Subcutaneous abdominal adipose tissue (tissue), 5 donors: ENCODE measurements at regions not wholly inside any gene's neighbourhood (a gene's known extent, or its start where the extent isn't known, plus 50 kb on each side); places are given as distances from the start of the nearest gene placed in this dataset.

Experiments used
- H3K27ac ChIP-seq: one replicate; pipeline ENCODE4 v1.7.0; 2013; ENCODE audit warnings: low read depth, mild to moderate bottlenecking, inconsistent platforms, low read length, moderate library complexity
- H3K27me3 ChIP-seq, 5 donors: one replicate each; pipeline ENCODE4 v1.7.0; 2013; ENCODE audit warnings: low read length in 5 of 5, inconsistent platforms in 1 of 5; ENCODE audit not compliant: control insufficient read depth in 5 of 5, insufficient read depth in 4 of 5
- H3K36me3 ChIP-seq, 5 donors: one replicate each; pipeline ENCODE4 v1.7.0; 2013; ENCODE audit warnings: low read length in 5 of 5; ENCODE audit not compliant: control insufficient read depth in 5 of 5, insufficient read depth in 5 of 5
- H3K4me1 ChIP-seq, 5 donors: one replicate each; pipeline ENCODE4 v1.7.0; 2013; ENCODE audit warnings: low read length in 5 of 5, mild to moderate bottlenecking in 3 of 5, moderate library complexity in 1 of 5; ENCODE audit not compliant: control insufficient read depth in 5 of 5, insufficient read depth in 5 of 5
- H3K4me3 ChIP-seq, 5 donors: one replicate each; pipeline ENCODE4 v1.7.0; 2013; ENCODE audit warnings: low read length in 5 of 5, low read depth in 1 of 5
- H3K9ac ChIP-seq, 5 donors: one replicate each; pipeline ENCODE4 v1.7.0; 2013; ENCODE audit warnings: low read length in 5 of 5, mild to moderate bottlenecking in 4 of 5, moderate library complexity in 3 of 5
- H3K9me3 ChIP-seq, 5 donors: one replicate each; pipeline ENCODE4 v1.7.0; 2013; ENCODE audit warnings: low read length in 5 of 5; ENCODE audit not compliant: control insufficient read depth in 5 of 5
- donor health status: healthy.
- donor health status: healthy.
- donor health status: healthy.
- donor health status: healthy.
- donor health status: healthy.

DNA sequence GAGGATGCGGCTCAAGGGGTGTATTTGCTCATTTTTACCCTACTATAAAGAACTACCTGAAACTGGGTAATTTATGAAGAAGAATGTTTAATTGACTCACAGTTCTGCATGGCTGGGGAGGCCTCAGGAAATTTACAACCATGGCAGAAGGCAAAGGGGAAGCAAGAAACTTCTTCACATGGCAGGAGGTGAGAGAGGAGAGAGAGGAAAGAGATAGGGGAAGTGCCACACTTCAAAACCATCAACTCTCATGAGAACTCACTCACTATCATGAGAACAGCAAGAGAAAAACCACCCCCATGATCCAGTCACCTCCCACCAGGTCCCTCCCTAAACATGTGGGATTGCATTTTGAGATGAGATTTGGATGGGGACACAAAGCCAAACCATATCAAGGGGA is 192.7 kb downstream of the DIPK2A start:
- H3K36me3 ChIP-seq, result no peaks in the 10 kb centered on the region
- no peaks in the 10 kb centered on the region for H3K4me1 ChIP-seq
- no peak overlapping the region for H3K9ac ChIP-seq
- no peak overlapping the region for H3K27ac ChIP-seq
- no peak overlapping the region for H3K4me3 ChIP-seq
- H3K27me3 ChIP-seq, result no peaks in the 10 kb centered on the region
- no peaks in the 10 kb centered on the region for H3K9me3 ChIP-seq

GRCh38 chr3:144165482-144165881 is 193.9 kb downstream of the DIPK2A start:
- H3K4me1 ChIP-seq, result no peaks in the 10 kb centered on the region
- H3K9me3 ChIP-seq, result no peaks in the 10 kb centered on the region
- no peak overlapping the region for H3K4me3 ChIP-seq

GRCh38 chr3:144167634-144168033 is 196.0 kb downstream of the DIPK2A start:
- Histone ChIP-seq H3K9me3 (no peaks in the 10 kb centered on the region), H3K4me1 (no peaks in the 10 kb centered on the region), H3K27ac (no peak overlapping the region), H3K4me3 (no peak overlapping the region), H3K27me3 (no peaks in the 10 kb centered on the region), H3K9ac (no peak overlapping the region), H3K36me3 (no peaks in the 10 kb centered on the region)

More at GRCh38 chr3:144165482-144165881, 193.9 kb downstream of the DIPK2A start:
- Histone ChIP-seq H3K27me3 (no peaks in the 10 kb centered on the region), H3K36me3 (no peaks in the 10 kb centered on the region), H3K27ac (no peak overlapping the region), H3K9ac (no peak overlapping the region)

DNA sequence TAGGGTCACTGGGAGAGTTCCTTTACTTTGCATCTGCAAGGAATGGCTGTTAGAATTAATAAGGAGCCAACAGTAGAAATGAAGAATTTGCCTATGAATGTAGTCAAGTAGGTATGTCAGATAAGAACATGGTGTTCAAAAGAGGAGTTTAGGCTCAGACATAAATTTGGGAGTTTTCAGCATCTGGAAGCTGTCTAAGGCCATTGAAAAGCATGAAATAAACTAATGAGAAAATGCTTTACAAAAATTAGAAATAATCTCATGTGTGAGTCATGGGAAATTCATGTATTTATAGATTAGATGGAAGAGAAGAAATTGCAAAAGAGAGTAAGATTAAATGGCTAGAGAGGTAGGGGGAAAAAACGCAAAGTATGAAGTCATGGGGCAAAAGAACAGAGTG is 201.9 kb downstream of the DIPK2A start:
- Histone ChIP-seq H3K9ac (no peak overlapping the region), H3K9me3 (no peaks in the 10 kb centered on the region), H3K27ac (no peak overlapping the region)

DNA sequence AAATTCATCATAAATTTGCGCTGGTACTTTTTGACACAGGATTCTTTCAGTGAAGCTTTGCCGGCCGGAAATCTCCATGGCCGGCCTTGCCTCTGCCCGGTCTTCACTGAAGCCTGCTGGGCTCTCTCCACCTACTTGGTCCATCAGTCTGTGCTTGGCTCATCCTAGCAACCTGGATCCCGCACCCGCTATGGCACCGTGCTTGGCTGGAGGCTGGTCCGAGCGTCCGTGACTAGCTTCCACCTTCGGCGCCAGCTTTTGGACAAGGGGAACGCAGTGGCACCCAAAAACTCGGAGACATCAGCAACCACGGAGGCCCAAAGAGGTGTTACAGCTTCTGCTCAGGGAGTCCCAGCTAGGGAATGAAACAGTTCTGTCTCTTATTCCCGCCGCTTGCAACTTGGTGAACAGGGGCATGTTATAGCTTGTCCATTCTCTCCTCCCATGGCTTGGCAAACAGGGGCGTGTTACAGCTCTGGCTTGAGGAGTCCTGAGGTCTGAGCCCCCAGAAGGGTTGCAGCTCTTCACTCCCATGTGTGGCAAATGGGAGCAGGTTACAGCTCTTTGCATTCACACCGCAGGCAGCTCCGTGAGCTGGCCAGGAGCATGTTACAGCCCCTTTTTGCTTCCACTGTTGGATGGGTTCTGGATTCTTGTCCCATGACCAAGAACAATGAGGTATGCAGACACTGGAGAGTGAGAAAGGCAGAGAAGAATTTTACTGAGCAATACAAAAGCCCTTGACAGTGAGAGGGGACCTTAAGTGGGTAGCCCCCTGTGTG is 204.2 kb downstream of the DIPK2A start:
- H3K4me3 ChIP-seq, result no peak overlapping the region
- no peak overlapping the region for H3K9ac ChIP-seq
- H3K4me1 ChIP-seq, result no peaks in the 10 kb centered on the region
- H3K27me3 ChIP-seq, result no peaks in the 10 kb centered on the region
- H3K27ac ChIP-seq, result no peak overlapping the region
- H3K36me3 ChIP-seq, result no peaks in the 10 kb centered on the region
- no peaks in the 10 kb centered on the region for H3K9me3 ChIP-seq

More for the DNA sequence above, 201.9 kb downstream of the DIPK2A start:
- no peaks in the 10 kb centered on the region for H3K27me3 ChIP-seq
- H3K36me3 ChIP-seq, result no peaks in the 10 kb centered on the region
- H3K4me3 ChIP-seq, result no peak overlapping the region
- H3K4me1 ChIP-seq, result no peaks in the 10 kb centered on the region

GRCh38 chr3:144177649-144178048 is 206.0 kb downstream of the DIPK2A start:
- H3K4me1 ChIP-seq, result no peaks in the 10 kb centered on the region
- no peaks in the 10 kb centered on the region for H3K27me3 ChIP-seq
- H3K27ac ChIP-seq, result no peak overlapping the region
- H3K9me3 ChIP-seq, result no peaks in the 10 kb centered on the region
- no peak overlapping the region for H3K9ac ChIP-seq
- H3K4me3 ChIP-seq, result no peak overlapping the region
- H3K36me3 ChIP-seq, result no peaks in the 10 kb centered on the region

DNA sequence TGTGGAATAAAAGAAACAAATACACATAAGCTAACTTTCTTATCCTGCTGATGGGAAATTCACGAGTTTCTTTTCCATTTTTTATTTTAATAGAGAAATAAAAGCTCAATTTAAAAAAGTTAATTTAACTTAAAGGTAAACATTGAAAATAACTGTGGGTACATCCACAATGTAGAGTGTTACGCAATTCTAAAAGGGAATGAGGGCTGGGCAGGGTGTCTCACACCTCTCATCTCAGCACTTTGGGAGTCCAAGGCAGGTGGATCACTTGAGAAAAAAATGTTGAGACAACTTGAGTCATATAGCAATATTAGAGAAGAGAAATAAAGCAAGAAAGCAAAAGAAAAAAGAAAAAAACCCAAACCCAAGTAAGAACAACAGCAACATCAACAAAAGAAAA is 207.0 kb downstream of the DIPK2A start:
- Histone ChIP-seq H3K4me3 (no peak overlapping the region), H3K9me3 (no peaks in the 10 kb centered on the region), H3K27ac (no peak overlapping the region), H3K9ac (no peak overlapping the region), H3K36me3 (no peaks in the 10 kb centered on the region), H3K4me1 (no peaks in the 10 kb centered on the region), H3K27me3 (no peaks in the 10 kb centered on the region)

DNA sequence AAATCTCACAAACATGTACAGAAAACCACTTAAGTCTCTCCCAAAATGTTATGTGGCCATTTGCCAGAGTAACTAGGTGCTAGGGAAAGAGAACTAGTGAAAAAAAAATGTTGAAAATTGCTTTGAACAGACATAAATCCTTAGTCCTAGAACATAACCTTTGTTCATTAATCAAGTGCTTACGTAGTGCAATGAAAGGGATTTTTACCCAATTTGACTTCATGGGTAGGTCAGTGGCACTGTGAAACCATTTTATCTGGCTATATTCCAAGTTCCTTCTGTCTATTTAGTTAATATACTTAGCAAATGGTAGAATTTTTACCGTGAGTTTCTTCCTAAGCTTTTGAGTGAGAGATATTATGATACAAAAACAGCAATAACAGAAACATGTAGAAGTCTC is 209.4 kb downstream of the DIPK2A start:
- no peaks in the 10 kb centered on the region for H3K27me3 ChIP-seq
- H3K9ac ChIP-seq, result no peak overlapping the region
- H3K36me3 ChIP-seq, result peaks cover 0 to 4% (median 0%) of the 10 kb centered on the region in 5 donors
- no peaks in the 10 kb centered on the region for H3K4me1 ChIP-seq
- H3K27ac ChIP-seq, result no peak overlapping the region
- H3K4me3 ChIP-seq, result no peak overlapping the region
- peaks cover 6 to 16% (median 14%) of the 10 kb centered on the region in 5 donors for H3K9me3 ChIP-seq

DNA sequence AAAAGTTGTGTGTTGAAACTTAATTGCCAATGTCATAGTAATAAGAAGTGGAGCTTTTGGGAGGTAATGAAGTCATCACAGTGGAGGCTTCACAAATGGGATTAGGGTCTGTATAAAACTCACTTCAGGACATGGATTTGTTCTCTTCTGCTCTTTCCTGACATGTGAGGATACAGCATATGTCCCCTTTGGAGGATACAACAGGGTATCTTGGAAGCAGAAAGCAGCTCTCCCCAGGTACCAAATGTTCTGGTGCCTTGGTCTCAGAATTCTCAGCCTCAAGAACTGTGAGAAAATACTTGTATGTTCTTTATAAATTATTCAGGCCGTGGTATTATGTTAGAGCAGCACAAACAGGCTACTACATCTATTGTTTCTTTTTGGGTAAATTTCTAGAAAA is 210.9 kb downstream of the DIPK2A start:
- Histone ChIP-seq H3K4me3 (no peak overlapping the region), H3K36me3 (peaks cover 0 to 4% (median 0%) of the 10 kb centered on the region in 5 donors), H3K27ac (no peak overlapping the region)

GRCh38 chr3:144185276-144185675 is 213.7 kb downstream of the DIPK2A start:
- Histone ChIP-seq H3K36me3 (peaks cover 0 to 4% (median 0%) of the 10 kb centered on the region in 5 donors), H3K4me1 (no peaks in the 10 kb centered on the region), H3K27me3 (no peaks in the 10 kb centered on the region), H3K27ac (no peak overlapping the region), H3K4me3 (no peak overlapping the region), H3K9me3 (peaks cover 6 to 17% (median 14%) of the 10 kb centered on the region in 5 donors), H3K9ac (no peak overlapping the region)

More for the DNA sequence above, 210.9 kb downstream of the DIPK2A start:
- Histone ChIP-seq H3K9me3 (peaks cover 6 to 17% (median 14%) of the 10 kb centered on the region in 5 donors), H3K27me3 (no peaks in the 10 kb centered on the region), H3K4me1 (no peaks in the 10 kb centered on the region), H3K9ac (no peak overlapping the region)
